Fibroblast of skin of right biceps (primary cell): ENCODE measurements at regions not wholly inside any gene's neighbourhood (a gene's known extent, or its start where the extent isn't known, plus 50 kb on each side); places are given as distances from the start of the nearest gene placed in this dataset.

Source experiments
- DNase-seq: peaks from one replicate; pipeline ENCODE4 v3.0.0-alpha.2; 2013

DNA sequence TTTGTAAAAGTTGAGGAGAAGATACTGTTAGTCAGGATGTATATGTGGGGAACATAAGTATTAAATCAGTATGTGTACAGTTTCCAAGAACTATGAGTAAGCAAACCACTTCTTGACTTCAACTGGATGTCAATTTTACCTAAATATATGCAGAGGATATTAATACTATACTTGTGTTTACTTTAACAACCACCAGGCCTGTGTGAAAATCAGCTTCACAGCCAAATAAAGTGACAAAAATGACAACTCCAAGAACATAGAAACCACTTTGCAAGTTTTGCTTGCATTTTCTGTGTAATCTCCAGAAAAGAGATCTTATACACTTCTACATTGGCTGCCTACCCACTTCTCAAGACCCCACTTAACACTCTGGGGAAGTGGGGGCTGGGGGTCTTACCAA, 293.3 kb upstream of the RORA start:
- no peak for DNase-seq

- peak; percentile 90 for DNase-seq
Observed at GRCh38 chr15:61521953-61522352, 292.9 kb upstream of the RORA start.

GRCh38 chr15:61519296-61519695, 290.2 kb upstream of the RORA start:
- no peak for DNase-seq

GRCh38 chr15:61518191-61518950, 289.3 kb upstream of the RORA start:
- DNase-seq: peak; percentile 69

DNA sequence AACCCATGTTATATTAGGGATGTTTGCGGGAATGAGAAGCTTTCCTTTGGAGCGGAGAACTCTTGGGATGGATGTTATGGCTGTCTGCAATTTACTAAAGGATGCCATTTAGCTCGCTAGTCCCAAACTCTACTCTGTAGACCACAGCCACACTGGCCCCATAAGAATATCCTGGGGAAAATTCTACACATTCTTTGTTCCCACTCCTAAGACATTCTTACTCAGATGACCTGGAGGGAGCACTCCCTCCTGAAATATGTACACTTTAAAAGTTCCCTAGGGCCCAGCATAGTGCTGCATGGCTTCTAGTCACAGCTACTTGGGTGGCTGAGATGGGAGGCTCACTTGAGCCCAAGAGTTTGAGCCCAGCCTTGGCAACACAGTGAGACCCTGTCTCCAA, 288.7 kb upstream of the RORA start:
- DNase-seq: peak; percentile 74

- DNase-seq: no peak
Observed at GRCh38 chr15:61517335-61517734, 288.2 kb upstream of the RORA start.

DNA sequence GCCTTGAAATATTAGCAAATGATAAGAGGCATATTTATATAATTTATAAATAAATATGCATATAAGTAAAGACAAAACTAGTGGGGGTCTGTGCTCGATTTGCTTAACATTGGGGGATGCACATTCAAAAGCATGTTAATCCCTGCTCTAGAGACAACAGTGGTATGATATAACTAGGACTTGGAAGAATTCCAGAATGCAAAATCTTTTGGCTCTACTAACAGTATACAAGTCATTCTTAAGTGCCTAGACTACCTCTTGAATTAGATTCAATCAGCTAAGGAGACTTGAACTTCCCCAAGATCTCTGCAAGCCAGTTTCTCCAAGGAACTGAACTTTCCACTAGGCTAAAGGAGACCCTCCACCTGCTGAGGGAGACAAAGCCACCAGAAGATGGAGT, 282.7 kb upstream of the RORA start:
- no peak for DNase-seq

DNA sequence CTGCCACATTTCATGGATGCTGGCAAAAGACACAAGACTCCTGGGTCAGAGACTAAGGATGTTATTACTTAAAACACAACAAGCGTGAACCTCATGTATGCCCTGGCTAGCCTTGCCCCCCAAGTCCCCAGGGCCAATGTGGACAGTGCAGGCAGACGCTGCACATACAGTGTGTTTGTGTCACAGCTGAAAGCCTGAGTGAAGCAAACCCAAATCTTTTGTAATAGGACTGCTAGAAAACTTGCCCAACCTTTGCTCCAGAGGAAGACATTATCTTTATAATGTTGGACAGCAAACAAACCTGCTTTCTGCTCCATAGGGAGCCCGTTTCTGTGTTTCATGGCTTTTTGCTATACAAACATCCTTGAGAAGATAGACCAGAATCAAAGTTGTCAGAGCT, 282.0 kb upstream of the RORA start:
- no peak for DNase-seq

- no peak for DNase-seq
Observed at GRCh38 chr15:61509327-61509840, 280.3 kb upstream of the RORA start.

DNA sequence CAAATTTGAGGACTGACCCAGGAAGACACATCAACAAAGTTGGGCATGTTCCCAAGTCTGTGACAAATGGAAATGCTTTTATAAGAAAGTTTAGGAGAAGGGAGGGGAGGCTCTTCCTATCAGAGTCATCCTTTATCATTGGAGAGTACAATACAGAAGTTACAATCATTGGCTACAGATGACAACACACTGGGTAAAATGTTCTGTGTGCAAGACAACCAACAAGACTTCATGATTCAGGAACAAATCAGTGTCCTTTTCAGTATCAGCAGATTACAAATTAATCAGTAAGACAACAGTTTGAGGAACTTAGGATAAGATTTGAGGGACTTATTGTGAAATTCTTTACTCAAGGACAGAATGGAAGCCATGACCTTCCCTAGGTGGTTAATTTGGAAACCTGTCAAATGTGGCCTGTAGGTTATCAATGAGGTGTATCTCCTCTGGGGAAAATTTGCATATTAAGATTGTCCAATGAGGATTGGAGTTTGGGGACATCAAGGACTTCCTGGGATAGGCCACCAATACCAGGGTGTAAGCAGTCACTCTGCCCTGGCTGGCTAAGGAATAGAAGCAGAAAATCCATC, 274.4 kb upstream of the RORA start:
- peak; percentile 10 for DNase-seq

DNA sequence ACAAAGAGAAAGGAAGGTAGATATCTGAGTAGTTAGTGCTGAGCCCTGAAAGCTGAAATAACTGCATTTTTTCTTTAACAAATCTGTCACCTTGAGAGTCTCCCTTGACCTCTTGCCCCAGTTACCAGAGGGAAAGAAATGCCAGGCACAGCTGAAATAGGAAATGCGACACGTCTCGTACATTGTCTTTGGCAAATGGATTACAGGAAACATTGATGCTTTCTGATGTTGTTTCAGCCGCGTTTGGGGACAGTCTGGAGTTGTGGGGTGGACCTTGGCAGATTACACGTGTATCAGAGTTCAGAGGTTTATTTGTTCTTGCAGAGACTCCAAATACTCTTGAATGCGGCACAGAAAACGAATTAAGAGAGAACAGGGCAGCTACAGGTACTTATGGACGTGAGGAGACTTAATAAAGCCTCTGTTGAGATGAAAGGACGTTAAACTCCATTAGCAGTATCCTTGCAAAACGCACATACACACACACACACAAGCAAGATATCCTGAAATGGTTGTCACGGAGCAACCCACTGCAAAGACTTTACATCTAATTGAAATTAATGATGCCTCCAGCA, 272.8 kb upstream of the RORA start:
- no peak for DNase-seq

DNA sequence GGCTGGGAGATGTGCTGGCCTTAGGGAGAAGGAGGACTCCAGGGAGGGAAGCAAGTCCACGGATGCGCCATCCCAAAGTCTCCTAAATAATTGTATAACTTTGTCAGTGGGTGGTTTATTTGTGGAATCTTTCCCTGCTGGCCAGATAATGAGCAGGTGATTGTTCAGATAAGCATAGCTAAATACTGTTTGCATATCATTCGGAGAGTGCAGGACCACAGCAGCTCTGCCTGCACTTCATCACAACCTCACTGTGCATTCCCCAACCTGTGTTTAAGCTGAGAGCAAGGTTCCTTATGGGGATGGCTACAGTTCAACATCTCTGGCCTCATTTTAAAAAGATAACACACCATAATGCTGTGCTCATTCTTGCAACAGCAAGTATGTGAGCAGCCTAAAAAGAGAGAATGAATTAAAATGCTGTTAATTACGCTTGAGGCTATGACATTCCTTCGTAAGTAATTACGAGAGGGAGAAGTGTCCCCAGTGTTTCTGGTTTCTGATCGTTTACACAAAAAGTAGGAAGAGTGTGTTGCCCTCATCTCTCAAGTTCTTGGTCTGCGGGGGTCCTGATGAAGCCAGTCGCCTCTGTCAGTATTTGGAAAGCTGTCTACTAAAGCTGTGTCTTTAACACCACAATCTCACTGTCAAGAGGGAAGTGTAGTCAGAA, 272.0 kb upstream of the RORA start:
- DNase-seq: no peak

GRCh38 chr15:61500523-61500922, 271.4 kb upstream of the RORA start:
- DNase-seq: no peak

DNA sequence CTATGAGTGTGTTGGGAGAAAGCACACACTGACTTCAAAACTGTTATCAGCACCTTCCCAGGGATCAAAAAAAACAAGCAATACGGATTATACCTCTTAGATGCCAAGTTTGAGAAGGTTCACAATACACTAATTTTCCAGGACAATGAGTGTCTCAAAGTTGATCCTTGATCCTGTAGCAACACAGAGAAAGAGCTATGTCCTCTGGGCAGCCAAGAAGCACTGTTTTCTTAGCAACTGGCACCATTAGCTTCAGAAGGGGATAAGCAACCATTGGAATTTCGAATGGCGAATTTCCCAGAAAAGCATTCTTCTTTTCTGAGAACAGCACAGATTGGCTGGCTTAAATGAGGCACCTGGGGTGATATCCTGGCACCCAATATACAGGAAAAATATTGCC, 270.3 kb upstream of the RORA start:
- DNase-seq: no peak

GRCh38 chr15:61489571-61489970, 260.5 kb upstream of the RORA start:
- DNase-seq: no peak

- no peak for DNase-seq
Observed at GRCh38 chr15:61483599-61483998, 254.5 kb upstream of the RORA start.

- no peak for DNase-seq
Observed at GRCh38 chr15:61481886-61482285, 252.8 kb upstream of the RORA start.

GRCh38 chr15:61480863-61481262, 251.8 kb upstream of the RORA start:
- DNase-seq: no peak

DNA sequence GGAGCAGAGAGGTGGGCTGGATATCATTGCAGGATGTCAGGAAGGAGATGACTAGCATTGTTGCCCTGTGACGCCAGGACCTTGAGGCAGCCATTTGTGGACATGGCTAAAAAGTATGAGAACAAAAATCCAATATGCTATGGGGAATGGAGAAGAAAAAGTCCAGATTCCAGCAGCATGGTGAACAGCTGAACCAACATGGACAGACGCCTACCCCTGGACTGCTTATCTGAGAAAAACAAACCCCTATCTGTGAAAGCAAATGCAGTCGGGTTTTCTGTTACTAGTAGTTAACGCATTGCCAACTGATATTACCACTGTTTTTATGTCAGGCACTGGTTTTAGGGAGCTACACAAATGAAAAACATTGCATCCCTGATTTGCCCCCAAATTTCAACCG, 251.2 kb upstream of the RORA start:
- DNase-seq: no peak

- DNase-seq: peak; percentile 65
Observed at GRCh38 chr15:61479613-61480012, 250.5 kb upstream of the RORA start.

GRCh38 chr15:61476741-61477140, 247.6 kb upstream of the RORA start:
- no peak for DNase-seq

GRCh38 chr15:61474796-61475195, 245.7 kb upstream of the RORA start:
- peak; percentile 83 for DNase-seq

GRCh38 chr15:61467823-61468222, 238.7 kb upstream of the RORA start:
- DNase-seq: peak; percentile 18
